Trophoblast cell (in vitro differentiated cells and primary cell): ENCODE measurements at regions not wholly inside any gene's neighbourhood (a gene's known extent, or its start where the extent isn't known, plus 50 kb on each side); places are given as distances from the start of the nearest gene placed in this dataset.

Experiments used
- DNase-seq, 2 donors: peaks; one replicate each; pipeline ENCODE4 v3.0.0-alpha.2; 2016
- H2AFZ ChIP-seq: 2 replicates; pipeline ENCODE4 v1.6.1; 2013; ENCODE audit warnings: low read length, moderate library complexity, mild to moderate bottlenecking; ENCODE audit not compliant: insufficient read depth, poor library complexity
- H2AK5ac ChIP-seq: 2 replicates; pipeline ENCODE4 v1.6.1; 2013; ENCODE audit warnings: mild to moderate bottlenecking, low read length
- H2BK120ac ChIP-seq: 2 replicates; pipeline ENCODE4 v1.6.1; 2013; ENCODE audit warnings: low read length, mild to moderate bottlenecking, moderate library complexity; ENCODE audit not compliant: insufficient read depth, poor library complexity
- H2BK12ac ChIP-seq: 2 replicates; pipeline ENCODE4 v1.6.1; 2013; ENCODE audit warnings: mild to moderate bottlenecking, low read length, moderate library complexity
- H2BK5ac ChIP-seq: 2 replicates; pipeline ENCODE4 v1.6.1; 2013; ENCODE audit warnings: low read length, low read depth, moderate library complexity, mild to moderate bottlenecking; ENCODE audit not compliant: poor library complexity
- H3K14ac ChIP-seq: 2 replicates; pipeline ENCODE4 v1.6.1; 2013; ENCODE audit warnings: mild to moderate bottlenecking, low read length
- H3K18ac ChIP-seq: 2 replicates; pipeline ENCODE4 v1.6.1; 2013; ENCODE audit warnings: mild to moderate bottlenecking, low read length
- H3K23ac ChIP-seq: 2 replicates; pipeline ENCODE4 v1.6.1; 2013; ENCODE audit warnings: low read length
- H3K27ac ChIP-seq: 2 replicates; pipeline ENCODE4 v1.5.1; 2013; ENCODE audit warnings: low read depth, mild to moderate bottlenecking, inconsistent platforms, low read length, moderate library complexity
- H3K27me3 ChIP-seq: 2 replicates; pipeline ENCODE4 v1.6.1; 2013; ENCODE audit warnings: inconsistent platforms, mild to moderate bottlenecking, low read length, moderate library complexity; ENCODE audit not compliant: insufficient read depth
- H3K36me3 ChIP-seq, 2 experiments: 1 replicate in 1 of 2; 2 replicates in 1 of 2; pipeline ENCODE4 v1.6.1; 2013; ENCODE audit warnings: low read length in 2 of 2, mild to moderate bottlenecking in 2 of 2, moderate library complexity in 1 of 2; ENCODE audit not compliant: insufficient read depth in 2 of 2, control insufficient read depth in 1 of 2
- H3K4ac ChIP-seq: 2 replicates; pipeline ENCODE4 v1.6.1; 2013; ENCODE audit warnings: low read depth, mild to moderate bottlenecking, low read length, moderate library complexity
- H3K4me1 ChIP-seq, 2 experiments: 1 replicate in 1 of 2; 2 replicates in 1 of 2; pipeline ENCODE4 v1.6.1; 2013; ENCODE audit warnings: low read length in 2 of 2, mild to moderate bottlenecking in 2 of 2, moderate library complexity in 1 of 2; ENCODE audit not compliant: insufficient read depth in 2 of 2, control insufficient read depth in 1 of 2
- H3K4me2 ChIP-seq: 2 replicates; pipeline ENCODE4 v1.6.1; 2013; ENCODE audit warnings: inconsistent platforms, mild to moderate bottlenecking, low read length, moderate library complexity
- H3K4me3 ChIP-seq: 2 replicates; pipeline ENCODE4 v1.5.1; 2013; ENCODE audit warnings: mild to moderate bottlenecking, low read depth, low read length, inconsistent platforms
- H3K79me1 ChIP-seq: one replicate; pipeline ENCODE4 v1.6.1; 2013; ENCODE audit warnings: low read length
- H3K79me2 ChIP-seq: 2 replicates; pipeline ENCODE4 v1.6.1; 2013; ENCODE audit warnings: low read length, mild to moderate bottlenecking; ENCODE audit not compliant: control insufficient read depth, insufficient read depth, poor library complexity
- H3K9ac ChIP-seq: 2 replicates; pipeline ENCODE4 v1.6.1; 2013; ENCODE audit warnings: mild to moderate bottlenecking, low read length
- H3K9me3 ChIP-seq: 2 replicates; pipeline ENCODE4 v1.6.1; 2013; ENCODE audit warnings: low read depth, mild to moderate bottlenecking, control low read depth, inconsistent platforms, low read length; ENCODE audit not compliant: insufficient read depth
- H4K12ac ChIP-seq: 2 replicates; pipeline ENCODE4 v1.6.1; 2013; ENCODE audit warnings: low read depth, mild to moderate bottlenecking, low read length, moderate library complexity
- H4K8ac ChIP-seq: 2 replicates; pipeline ENCODE4 v1.6.1; 2013; ENCODE audit warnings: low read depth, mild to moderate bottlenecking, low read length, moderate library complexity
- H4K91ac ChIP-seq: one replicate; pipeline ENCODE4 v1.6.1; 2013; ENCODE audit warnings: low read depth, mild to moderate bottlenecking, low read length, moderate library complexity
- WGBS: extraction: QIAGEN DNeasy Blood & Tissue Kit; methylation state at CpG from one replicate; pipeline ENCODE4 v1.1.7; 2013; ENCODE audit warnings: missing lambda C conversion rate; ENCODE audit not compliant: insufficient read length, insufficient coverage; ENCODE audit errors: extremely low coverage; 5-methylcytosine and 5-hydroxymethylcytosine counted together

GRCh38 chr5:4544049-4544670 is 596.0 kb upstream of the ADAMTS16 start:
- Histone ChIP-seq H2BK5ac (no peak overlapping the region), H3K9ac (no peak overlapping the region), H3K79me2 (no peaks in the 10 kb centered on the region), H3K36me3 (no peaks in the 10 kb centered on the region), H3K18ac (no peak overlapping the region), H4K12ac (no peak overlapping the region), H3K27ac (no peak overlapping the region), H2AFZ (no peak overlapping the region), H3K79me1 (no peaks in the 10 kb centered on the region), H3K4me2 (no peak overlapping the region), H3K9me3 (peaks cover 5% of the 10 kb centered on the region), H4K91ac (no peak overlapping the region), H3K27me3 (peaks cover 2% of the 10 kb centered on the region), H4K8ac (no peak overlapping the region), H3K4ac (no peak overlapping the region), H2BK120ac (no peak overlapping the region), H3K14ac (no peak overlapping the region), H2AK5ac (no peak overlapping the region), H3K4me1 (peaks cover 4% of the 10 kb centered on the region in 2 experiments), H3K4me3 (no peak overlapping the region), H3K23ac (no peak overlapping the region), H2BK12ac (no peak overlapping the region)
- DNase-seq, result no peak
- WGBS, result no CpG with 5 or more reads among the region's 10 CpGs

GRCh38 chr5:4547547-4547946 is 592.6 kb upstream of the ADAMTS16 start:
- no peak overlapping the region for H4K12ac ChIP-seq
- H4K8ac ChIP-seq, result no peak overlapping the region
- H2BK12ac ChIP-seq, result no peak overlapping the region

GRCh38 chr5:4548341-4548740 is 591.8 kb upstream of the ADAMTS16 start:
- no CpG with 5 or more reads among the region's 1 CpG for WGBS
- Histone ChIP-seq H4K8ac (no peak overlapping the region), H3K9me3 (no peaks in the 10 kb centered on the region), H3K4ac (no peak overlapping the region), H2BK12ac (no peak overlapping the region), H3K18ac (no peak overlapping the region), H2BK5ac (no peak overlapping the region), H3K27me3 (peaks cover 2% of the 10 kb centered on the region), H2BK120ac (no peak overlapping the region), H3K79me2 (no peaks in the 10 kb centered on the region), H3K4me3 (no peak overlapping the region), H4K91ac (no peak overlapping the region), H2AFZ (no peak overlapping the region), H3K23ac (no peak overlapping the region), H3K36me3 (no peaks in the 10 kb centered on the region), H3K4me2 (no peak overlapping the region), H3K4me1 (no peaks in the 10 kb centered on the region), H3K27ac (no peak overlapping the region), H3K14ac (no peak overlapping the region), H4K12ac (no peak overlapping the region), H2AK5ac (no peak overlapping the region), H3K79me1 (no peaks in the 10 kb centered on the region), H3K9ac (no peak overlapping the region)
- DNase-seq, result no peak

More at GRCh38 chr5:4547547-4547946, 592.6 kb upstream of the ADAMTS16 start:
- no CpG with 5 or more reads among the region's 6 CpGs for WGBS
- no peak overlapping the region for H3K18ac ChIP-seq
- no peak overlapping the region for H3K27ac ChIP-seq
- H3K27me3 ChIP-seq, result peaks cover 2% of the 10 kb centered on the region
- no peaks in the 10 kb centered on the region for H3K36me3 ChIP-seq
- H3K4me3 ChIP-seq, result no peak overlapping the region
- H2BK5ac ChIP-seq, result no peak overlapping the region
- no peak overlapping the region for H3K9ac ChIP-seq
- peaks cover 0 to 2% of the 10 kb centered on the region in 2 experiments for H3K4me1 ChIP-seq
- H2AFZ ChIP-seq, result no peak overlapping the region
- H3K4ac ChIP-seq, result no peak overlapping the region
- H3K79me2 ChIP-seq, result no peaks in the 10 kb centered on the region
- no peak overlapping the region for H3K4me2 ChIP-seq
- no peak overlapping the region for H2BK120ac ChIP-seq
- H3K9me3 ChIP-seq, result no peaks in the 10 kb centered on the region
- H2AK5ac ChIP-seq, result no peak overlapping the region
- no peak for DNase-seq
- H3K23ac ChIP-seq, result no peak overlapping the region
- no peaks in the 10 kb centered on the region for H3K79me1 ChIP-seq
- no peak overlapping the region for H3K14ac ChIP-seq
- no peak overlapping the region for H4K91ac ChIP-seq

- Histone ChIP-seq H4K91ac (no peak overlapping the region), H3K4me1 (no peaks in the 10 kb centered on the region), H3K4ac (no peak overlapping the region), H3K27ac (no peak overlapping the region), H4K8ac (no peak overlapping the region), H3K4me3 (no peak overlapping the region), H3K36me3 (no peaks in the 10 kb centered on the region), H2BK5ac (no peak overlapping the region), H3K79me2 (no peaks in the 10 kb centered on the region), H2BK12ac (no peak overlapping the region), H4K12ac (no peak overlapping the region), H2AFZ (no peak overlapping the region), H3K79me1 (no peaks in the 10 kb centered on the region), H3K27me3 (peaks cover 2% of the 10 kb centered on the region), H2BK120ac (no peak overlapping the region), H3K18ac (no peak overlapping the region), H3K9me3 (no peaks in the 10 kb centered on the region), H3K9ac (no peak overlapping the region), H3K23ac (peak overlapping the region; percentile 40), H2AK5ac (no peak overlapping the region), H3K14ac (no peak overlapping the region), H3K4me2 (no peak overlapping the region)
- no peak for DNase-seq
- no CpG with 5 or more reads among the region's 1 CpG for WGBS
These were observed 590.8 kb upstream of the ADAMTS16 start for GRCh38 chr5:4549351-4549750.
